ENCODE measurements at regions not wholly inside any gene's neighbourhood (a gene's known extent, or its start where the extent isn't known, plus 50 kb on each side); places are given as distances from the start of the nearest gene placed in this dataset.

GRCh38 chr9:129316281-129317030 lies 138.4 kb upstream of the IER5L start:
- CTCF ChIA-PET: no interaction called here
- TF ChIP-seq CTCF (conservative IDR thresholded peaks at IDR 0.05; ENCODE audit: low read depth, low read length) (no peak), RCOR1 (IDR thresholded peaks at IDR 0.05; ENCODE audit: insufficient replicate concordance, low read length) (no peak), USF2 (IDR thresholded peaks at IDR 0.05; ENCODE audit: low read depth, low read length) (no peak), RAD21 (IDR thresholded peaks at IDR 0.05; ENCODE audit: low read length) (no peak), CEBPB (IDR thresholded peaks at IDR 0.05; ENCODE audit: low read depth, low read length) (no peak), MAFK (IDR thresholded peaks at IDR 0.05; ENCODE audit: low read depth, low read length) (no peak), ELK1 (IDR thresholded peaks at IDR 0.05; ENCODE audit: borderline replicate concordance, low read depth, low read length) (no peak), SMC3 (IDR thresholded peaks at IDR 0.05; ENCODE audit: low read depth, low read length) (no peak), MAZ (IDR thresholded peaks at IDR 0.05; ENCODE audit: borderline replicate concordance, low read depth, low read length) (no peak), FOS (IDR thresholded peaks at IDR 0.05; ENCODE audit: low read depth, low read length) (no peak), CHD1 (IDR thresholded peaks at IDR 0.05; ENCODE audit: low read depth, low read length) (no peak), NFE2L2 (IDR thresholded peaks at IDR 0.05; ENCODE audit: low read depth, low read length) (no peak), RFX5 (IDR thresholded peaks at IDR 0.05; ENCODE audit: low read depth, low read length) (no peak), POLR2A (IDR thresholded peaks at IDR 0.05; ENCODE audit: low read depth, low read length) (no peak), BHLHE40 (IDR thresholded peaks at IDR 0.05; ENCODE audit: low read depth, low read length) (no peak)

More at GRCh38 chr9:129316281-129317030, 138.4 kb upstream of the IER5L start:
- peaks cover 29% of the 10 kb centered on the region for H3K4me1 ChIP-seq (ENCODE audit: control insufficient read depth, insufficient read depth, low read length)
- peak overlapping the region; percentile 29; the same call in 2 of the 3 replicates for H2BK15ac ChIP-seq (ENCODE audit: low read depth, low read length)
- peak overlapping the region; percentile 57; the same call in 1 of the 2 replicates for H3K14ac ChIP-seq (replicated peaks; ENCODE audit: low read depth, low read length)
- peak overlapping the region in 1 of 2 experiments; percentile 22; a peak in 2 of 4 replicates for H4K8ac ChIP-seq (ENCODE audit: low read depth in 2 of 2, low read length in 2 of 2)
- ATAC-seq (ENCODE audit: low read depth) (no peak), DNase-seq (no peak)
- intact Hi-C loops (cut with micrococcal nuclease) (loop anchor here (5.0 kb wide), 1 partner anchor 139 kb away; the partner anchor contains the start of gene IER5L), in situ Hi-C loops (cut with MboI; ENCODE audit: low sequenced_read_pairs) (no loop called here), dilution Hi-C loops (cut with HindIII; ENCODE audit: low sequenced_read_pairs, unreplicated experiment) (no loop called here)
- no peaks in the 10 kb centered on the region for H3K27me3 ChIP-seq (ENCODE audit: control insufficient read depth, insufficient read depth, low read length)
- no peak overlapping the region for H3K9ac ChIP-seq (ENCODE audit: low read depth, low read length)
- WGBS, 2 experiments (ENCODE audit: extremely low coverage in 2 of 2, insufficient read length in 1 of 2): 95% methylated on average over 7 of the region's 14 CpGs; no CpG with 5 or more reads in 1 of the 2 experiments
- peak overlapping the region; percentile 18 for H2AK9ac ChIP-seq (replicated peaks; ENCODE audit: low read depth, low read length, poor library complexity)
- no peak overlapping the region for H3K23ac ChIP-seq (ENCODE audit: low read depth, low read length)
- no peak overlapping the region for H3K4me3 ChIP-seq (ENCODE audit: insufficient read depth, low read depth, low read length)
- POLR2A ChIA-PET (ENCODE audit: unreplicated experiment): no interaction called here
- H2BK5ac ChIP-seq (ENCODE audit: low read depth, low read length, poor library complexity, severe bottlenecking): no peak overlapping the region
- peak overlapping the region; percentile 39 for H4K91ac ChIP-seq (ENCODE audit: insufficient read depth, low read depth, low read length)
- no peak overlapping the region for H3K56ac ChIP-seq (ENCODE audit: extremely low read depth, insufficient read depth, low read length)
- no peaks in the 10 kb centered on the region for H3K79me1 ChIP-seq (ENCODE audit: low read depth in 1 of 2, low read length in 2 of 2)
- peak overlapping the region; percentile 43; the same call in 1 of the 2 replicates for H3K27ac ChIP-seq (ENCODE audit: insufficient read depth, low read length)
- H2AFZ ChIP-seq (replicated peaks; ENCODE audit: low read length, poor library complexity): peak overlapping the region; percentile 5
- H3K18ac ChIP-seq (ENCODE audit: low read depth, low read length): peak overlapping the region; percentile 63
- no peaks in the 10 kb centered on the region for H3K36me3 ChIP-seq (ENCODE audit: control insufficient read depth, insufficient read depth, low read length)
- no TSS peak for BruUV-seq (replicated peaks)
- H3K9me1 ChIP-seq (ENCODE audit: insufficient read depth, low read length): 0 out of 2 replicates have a peak, but pooled peaks cover 15% of the 10 kb centered on the region
- peak overlapping the region; percentile 33; the same call in 1 of the 2 replicates for H3K4ac ChIP-seq (ENCODE audit: low read depth, low read length)
- no peak overlapping the region for H3K4me2 ChIP-seq (ENCODE audit: low read depth, low read length)
- H2BK120ac ChIP-seq (ENCODE audit: low read depth, low read length): peak overlapping the region; percentile 47; the same call in 1 of the 2 replicates
- peak overlapping the region; percentile 2; the same call in 1 of the 2 replicates for H2BK20ac ChIP-seq (ENCODE audit: low read depth, low read length)
- H4K20me1 ChIP-seq (ENCODE audit: insufficient read depth, low read length): no peaks in the 10 kb centered on the region
- peak overlapping the region; percentile 61; the same call in 1 of the 2 replicates for H4K5ac ChIP-seq (ENCODE audit: low read depth, low read length)
- H2AK5ac ChIP-seq (ENCODE audit: low read depth, low read length): peak overlapping the region; percentile 78; the same call in 1 of the 2 replicates
- H3K9me3 ChIP-seq (ENCODE audit: control insufficient read depth, insufficient read depth, low read length): no peaks in the 10 kb centered on the region
